PC-3 (cell line): ENCODE measurements at regions not wholly inside any gene's neighbourhood (a gene's known extent, or its start where the extent isn't known, plus 50 kb on each side); places are given as distances from the start of the nearest gene placed in this dataset.

Source experiments
- ATAC-seq: fragments of 200-7000 bp; cut with Tn5 transposase; 2 replicates; pipeline ENCODE4 v1.9.1; 2020; ENCODE audit warnings: mild to moderate bottlenecking, moderate library complexity
- BruUV-seq: library from RNA; stranded (reverse); fragments of 400-500 nt; replicated peaks from 2 replicates; lab custom pipeline; 2021; lab: Mats Ljungman, UMichigan
- CTCF ChIA-PET: fragments of 300-600 bp; sonication (Branson Sonifier 250); formaldehyde crosslinking; loops from one replicate; lab custom pipeline; 2022; ENCODE audit warnings: antibody characterized with exemption; lab: Charles Lee
- POLR2A ChIA-PET: fragments of 300-600 bp; sonication (Branson Sonifier 250); formaldehyde crosslinking; loops from one replicate; lab custom pipeline; 2022; ENCODE audit warnings: antibody characterized with exemption; ENCODE audit not compliant: unreplicated experiment; lab: Charles Lee
- DNase-seq: peaks from one replicate; pipeline ENCODE4 v3.0.0-alpha.2; 2015
- H2AFZ ChIP-seq: fragments of 300-600 bp; sonication (generic); 2 replicates; pipeline ENCODE4 v1.6.0; 2016; ENCODE audit warnings: antibody characterized with exemption, low read length
- H3F3A ChIP-seq: fragments of 300-600 bp; sonication (generic); one replicate; pipeline ENCODE4 v1.6.0; 2017; ENCODE audit warnings: antibody characterized with exemption, low read length, control low read depth, mild to moderate bottlenecking; ENCODE audit not compliant: unreplicated experiment
- H3K27ac ChIP-seq: fragments of 300-600 bp; sonication (generic); 2 replicates; pipeline ENCODE4 v1.5.1; 2016; ENCODE audit warnings: mild to moderate bottlenecking, low read length
- H3K27me3 ChIP-seq: fragments of 300-600 bp; sonication (generic); 2 replicates; pipeline ENCODE4 v1.6.1; 2016; ENCODE audit warnings: low read length, mixed read lengths
- H3K36me3 ChIP-seq: fragments of 300-600 bp; sonication (generic); 2 replicates; pipeline ENCODE4 v1.6.1; 2016; ENCODE audit warnings: low read depth, mixed run types, low read length, mixed read lengths
- H3K4me1 ChIP-seq: fragments of 300-600 bp; sonication (generic); 2 replicates; pipeline ENCODE4 v1.5.1; 2016; ENCODE audit warnings: low read length; ENCODE audit not compliant: insufficient read depth
- H3K4me2 ChIP-seq: fragments of 300-600 bp; sonication (generic); 2 replicates; pipeline ENCODE4 v1.6.0; 2016; ENCODE audit warnings: low read length
- H3K4me3 ChIP-seq: fragments of 300-600 bp; sonication (generic); 2 replicates; pipeline ENCODE4 v1.5.1; 2016; ENCODE audit warnings: mild to moderate bottlenecking, low read length, mixed read lengths
- H3K79me2 ChIP-seq: fragments of 300-600 bp; sonication (generic); 2 replicates; pipeline ENCODE4 v1.6.1; 2017; ENCODE audit warnings: low read length, mixed read lengths
- H3K9ac ChIP-seq: fragments of 300-600 bp; sonication (generic); 2 replicates; pipeline ENCODE4 v1.6.0; 2016; ENCODE audit warnings: mild to moderate bottlenecking, low read length
- H3K9me2 ChIP-seq: fragments of 300-600 bp; sonication (generic); replicated peaks from 2 replicates; pipeline ENCODE4 v1.6.1; 2016; ENCODE audit warnings: mixed run types, low read length, mixed read lengths
- H3K9me3 ChIP-seq: fragments of 300-600 bp; sonication (generic); 2 replicates; pipeline ENCODE4 v1.6.1; 2016; ENCODE audit warnings: low read length, mixed read lengths
- H4K20me1 ChIP-seq: fragments of 300-600 bp; sonication (generic); 2 replicates; pipeline ENCODE4 v1.6.1; 2016; ENCODE audit warnings: low read length, mixed read lengths
- CTCF ChIP-seq: fragments of 300-600 bp; sonication (generic); conservative IDR thresholded peaks from 2 replicates; pipeline ENCODE4 v1.5.1; 2017; ENCODE audit warnings: antibody characterized with exemption, low read depth, mild to moderate bottlenecking, low read length
- EZH2 ChIP-seq: fragments of 300-600 bp; sonication (generic); IDR thresholded peaks from one replicate; pipeline ENCODE4 v1.6.1; 2017; ENCODE audit warnings: antibody characterized with exemption, mild to moderate bottlenecking, low read length; ENCODE audit not compliant: unreplicated experiment
- EZH2phosphoT487 ChIP-seq: fragments of 300-600 bp; sonication (generic); IDR thresholded peaks from 2 replicates; pipeline ENCODE4 v1.6.1; 2018; ENCODE audit warnings: mild to moderate bottlenecking, antibody characterized with exemption, low read length, borderline replicate concordance
- intact Hi-C: fragments of 100-400 bp; cut with micrococcal nuclease; formaldehyde crosslinking; loops from 2 replicates; pipeline ENCODE4 v1.9.0; 2023

GRCh38 chr9:28050941-28051340 lies 477.7 kb upstream of the C9orf72 start:
- TF ChIP-seq EZH2phosphoT487: no peak
- no peak for TF ChIP-seq EZH2
- no peak for TF ChIP-seq CTCF
- POLR2A ChIA-PET: no interaction called here
- Histone ChIP-seq H3K27ac (no peak overlapping the region), H3K79me2 (no peaks in the 10 kb centered on the region), H3F3A (no peaks in the 10 kb centered on the region), H3K9ac (no peak overlapping the region), H3K4me1 (no peaks in the 10 kb centered on the region), H3K36me3 (no peaks in the 10 kb centered on the region), H3K27me3 (peaks cover 23% of the 10 kb centered on the region; the same call in 1 of the 2 replicates), H3K4me2 (no peak overlapping the region), H3K9me3 (no peaks in the 10 kb centered on the region), H3K4me3 (no peak overlapping the region), H4K20me1 (no peaks in the 10 kb centered on the region), H3K9me2 (no peaks in the 10 kb centered on the region), H2AFZ (no peak overlapping the region)
- CTCF ChIA-PET: no interaction called here
- intact Hi-C loops: no loop called here
- no peak for DNase-seq
- BruUV-seq: no TSS peak
- ATAC-seq: no peak

- ATAC-seq (no peak), DNase-seq (no peak)
- no peaks in the 10 kb centered on the region for H3K9me3 ChIP-seq
- ChIA-PET CTCF (no interaction called here), POLR2A (no interaction called here)
- no peaks in the 10 kb centered on the region for H3K79me2 ChIP-seq
- H3K36me3 ChIP-seq: no peaks in the 10 kb centered on the region
- no TSS peak for BruUV-seq
- H3K4me1 ChIP-seq: no peaks in the 10 kb centered on the region
- no peak overlapping the region for H3K4me3 ChIP-seq
- no peak overlapping the region for H2AFZ ChIP-seq
- no peak overlapping the region for H3K27ac ChIP-seq
- no peaks in the 10 kb centered on the region for H4K20me1 ChIP-seq
- no peaks in the 10 kb centered on the region for H3F3A ChIP-seq
- H3K4me2 ChIP-seq: no peak overlapping the region
- TF ChIP-seq EZH2phosphoT487 (no peak), EZH2 (no peak), CTCF (no peak)
- intact Hi-C loops: no loop called here
- no peaks in the 10 kb centered on the region for H3K9me2 ChIP-seq
- no peak overlapping the region for H3K9ac ChIP-seq
- H3K27me3 ChIP-seq: peaks cover 15% of the 10 kb centered on the region; the same call in 1 of the 2 replicates
Observed at GRCh38 chr9:28051559-28052503, 478.6 kb upstream of the C9orf72 start.

- no peaks in the 10 kb centered on the region for H4K20me1 ChIP-seq
- peaks cover 3% of the 10 kb centered on the region; the same call in 1 of the 2 replicates for H3K27me3 ChIP-seq
- H3K9ac ChIP-seq: no peak overlapping the region
- H3K9me3 ChIP-seq: no peaks in the 10 kb centered on the region
- POLR2A ChIA-PET: no interaction called here
- DNase-seq: no peak
- intact Hi-C loops: no loop called here
- no peak overlapping the region for H3K27ac ChIP-seq
- TF ChIP-seq CTCF (no peak), EZH2 (no peak), EZH2phosphoT487 (no peak)
- no peaks in the 10 kb centered on the region for H3F3A ChIP-seq
- no peaks in the 10 kb centered on the region for H3K79me2 ChIP-seq
- CTCF ChIA-PET: no interaction called here
- no peaks in the 10 kb centered on the region for H3K4me1 ChIP-seq
- no peak overlapping the region for H3K4me3 ChIP-seq
- BruUV-seq: no TSS peak
- no peaks in the 10 kb centered on the region for H3K36me3 ChIP-seq
- ATAC-seq: no peak
- no peak overlapping the region for H3K4me2 ChIP-seq
- no peak overlapping the region for H2AFZ ChIP-seq
- no peaks in the 10 kb centered on the region for H3K9me2 ChIP-seq
Observed at GRCh38 chr9:28053096-28053777, 480.0 kb upstream of the C9orf72 start.
